H9 (cell line): ENCODE measurements at regions not wholly inside any gene's neighbourhood (a gene's known extent, or its start where the extent isn't known, plus 50 kb on each side); places are given as distances from the start of the nearest gene placed in this dataset.

ENCODE experiments used
- DNase-seq: peaks from one replicate; pipeline ENCODE4 v3.0.0-alpha.2; 2017
- H2AFZ ChIP-seq: one replicate; pipeline ENCODE4 v1.6.1; 2013; ENCODE audit warnings: mild to moderate bottlenecking, low read length, control low read depth, moderate library complexity
- H2AK5ac ChIP-seq: 2 replicates; pipeline ENCODE4 v1.6.1; 2013; ENCODE audit warnings: low read length, control low read depth, mixed read lengths; ENCODE audit not compliant: insufficient read length
- H2BK120ac ChIP-seq: one replicate; pipeline ENCODE4 v1.6.1; 2013; ENCODE audit warnings: low read depth, mild to moderate bottlenecking, low read length, control low read depth, inconsistent platforms; ENCODE audit not compliant: poor library complexity, severe bottlenecking
- H2BK12ac ChIP-seq: 2 replicates; pipeline ENCODE4 v1.6.1; 2013; ENCODE audit warnings: low read length, control low read depth, mixed read lengths, low read depth; ENCODE audit not compliant: insufficient read length
- H2BK15ac ChIP-seq: 2 replicates; pipeline ENCODE4 v1.6.1; 2013; ENCODE audit warnings: low read depth, low read length, control low read depth
- H2BK20ac ChIP-seq: one replicate; pipeline ENCODE4 v1.6.1; 2013; ENCODE audit warnings: low read depth, mild to moderate bottlenecking, low read length, control low read depth, inconsistent platforms; ENCODE audit not compliant: poor library complexity, severe bottlenecking
- H2BK5ac ChIP-seq: 2 replicates; pipeline ENCODE4 v1.6.1; 2013; ENCODE audit warnings: low read length, control low read depth, mixed read lengths; ENCODE audit not compliant: insufficient read length
- H3K14ac ChIP-seq: 2 replicates; pipeline ENCODE4 v1.6.1; 2013; ENCODE audit warnings: low read length, control low read depth; ENCODE audit not compliant: insufficient read depth
- H3K18ac ChIP-seq: 2 replicates; pipeline ENCODE4 v1.6.1; 2013; ENCODE audit warnings: low read depth, mild to moderate bottlenecking, mixed read lengths, low read length, control low read depth; ENCODE audit not compliant: insufficient read length
- H3K23ac ChIP-seq: 2 replicates; pipeline ENCODE4 v1.6.1; 2013; ENCODE audit warnings: low read length, control low read depth, mixed read lengths, low read depth; ENCODE audit not compliant: insufficient read length
- H3K23me2 ChIP-seq: 2 replicates; pipeline ENCODE4 v1.6.1; 2013; ENCODE audit warnings: low read depth, mild to moderate bottlenecking, mixed read lengths, low read length, control low read depth; ENCODE audit not compliant: insufficient read length, poor library complexity, severe bottlenecking
- H3K27ac ChIP-seq: 2 replicates; pipeline ENCODE4 v1.5.1; 2013; ENCODE audit warnings: low read length, control low read depth, mixed read lengths, low read depth; ENCODE audit not compliant: insufficient read length
- H3K27me3 ChIP-seq: 2 replicates; pipeline ENCODE4 v1.6.1; 2013; ENCODE audit warnings: low read length, control low read depth, inconsistent platforms; ENCODE audit not compliant: insufficient read depth
- H3K4ac ChIP-seq: 2 replicates; pipeline ENCODE4 v1.6.1; 2013; ENCODE audit warnings: low read depth, mild to moderate bottlenecking, control low read depth, inconsistent platforms, low read length, moderate library complexity
- H3K4me1 ChIP-seq: 2 replicates; pipeline ENCODE4 v1.6.1; 2013; ENCODE audit warnings: low read length, control low read depth, inconsistent platforms; ENCODE audit not compliant: insufficient read depth
- H3K4me2 ChIP-seq: 2 replicates; pipeline ENCODE4 v1.6.1; 2013; ENCODE audit warnings: low read length, control low read depth, mixed read lengths; ENCODE audit not compliant: insufficient read length, insufficient read depth
- H3K56ac ChIP-seq: 2 replicates; pipeline ENCODE4 v1.6.1; 2013; ENCODE audit warnings: low read depth, mild to moderate bottlenecking, mixed read lengths, low read length, control low read depth; ENCODE audit not compliant: insufficient read length
- H3K79me1 ChIP-seq: 2 replicates; pipeline ENCODE4 v1.6.1; 2013; ENCODE audit warnings: low read depth, mild to moderate bottlenecking, moderate library complexity, low read length, control low read depth, inconsistent platforms; ENCODE audit not compliant: insufficient read depth, poor library complexity, severe bottlenecking
- H3K79me2 ChIP-seq: 2 replicates; pipeline ENCODE4 v1.6.1; 2013; ENCODE audit warnings: low read length, control low read depth, inconsistent platforms; ENCODE audit not compliant: insufficient read depth
- H3K9ac ChIP-seq: 2 replicates; pipeline ENCODE4 v1.6.1; 2013; ENCODE audit warnings: low read length, control low read depth, mixed read lengths; ENCODE audit not compliant: insufficient read length; ENCODE audit errors: extremely low read depth
- H3K9me3 ChIP-seq: one replicate; pipeline ENCODE4 v1.6.1; 2013; ENCODE audit warnings: low read depth, low read length, inconsistent platforms; ENCODE audit not compliant: control insufficient read depth
- H3T11ph ChIP-seq: one replicate; pipeline ENCODE4 v1.6.1; 2013; ENCODE audit warnings: mild to moderate bottlenecking, low read length, control low read depth, inconsistent platforms
- H4K20me1 ChIP-seq: one replicate; pipeline ENCODE4 v1.6.1; 2013; ENCODE audit not compliant: control insufficient read depth, insufficient read length, insufficient read depth
- H4K5ac ChIP-seq: 2 replicates; pipeline ENCODE4 v1.6.1; 2013; ENCODE audit warnings: low read depth, mild to moderate bottlenecking, mixed read lengths, low read length, control low read depth; ENCODE audit not compliant: insufficient read length
- H4K8ac ChIP-seq: replicated peaks from 2 replicates; pipeline ENCODE4 v1.6.1; 2013; ENCODE audit warnings: low read length, control low read depth, mixed read lengths, low read depth; ENCODE audit not compliant: insufficient read length
- H4K91ac ChIP-seq: 2 replicates; pipeline ENCODE4 v1.6.1; 2013; ENCODE audit warnings: low read depth, mild to moderate bottlenecking, moderate library complexity, mixed read lengths, low read length, control low read depth; ENCODE audit not compliant: insufficient read length
- H3K27ac Mint-ChIP-seq, 3 experiments: 2 replicates in 2 of 3; 3 replicates in 1 of 3; pipeline ENCODE4 v1.8.0; 2020 to 2021; ENCODE audit warnings: mixed read lengths in 3 of 3, mild to moderate bottlenecking in 1 of 3, moderate library complexity in 1 of 3
- H3K27me3 Mint-ChIP-seq: 2 replicates; pipeline ENCODE4 v1.8.0; 2021; ENCODE audit warnings: low read depth, mild to moderate bottlenecking, moderate library complexity, mixed read lengths
- H3K36me3 Mint-ChIP-seq, 3 experiments: 2 replicates in 2 of 3; 3 replicates in 1 of 3; pipeline ENCODE4 v1.8.0; 2020 to 2021; ENCODE audit warnings: low read depth in 3 of 3, mixed read lengths in 3 of 3; ENCODE audit not compliant: insufficient read depth in 1 of 3
- H3K4me1 Mint-ChIP-seq, 2 experiments: 2 replicates each; pipeline ENCODE4 v1.8.0; 2020; ENCODE audit warnings: mixed read lengths in 2 of 2
- H3K4me3 Mint-ChIP-seq, 2 experiments: 2 replicates in 1 of 2; 3 replicates in 1 of 2; pipeline ENCODE4 v1.8.0; 2020 to 2021; ENCODE audit warnings: mild to moderate bottlenecking in 2 of 2, mixed read lengths in 2 of 2, moderate library complexity in 1 of 2
- H3K9me3 Mint-ChIP-seq, 2 experiments: 2 replicates in 1 of 2; 3 replicates in 1 of 2; pipeline ENCODE4 v1.8.0; 2020; ENCODE audit warnings: mild to moderate bottlenecking in 2 of 2, mixed read lengths in 2 of 2, moderate library complexity in 1 of 2
- CTCF ChIP-seq: fragments of 200-600 bp; sonication (generic); conservative IDR thresholded peaks from 3 replicates; pipeline ENCODE4 v1.8.0; 2021; ENCODE audit warnings: antibody characterized with exemption, mild to moderate bottlenecking
- WGBS: extraction: QIAGEN DNeasy Blood & Tissue Kit; methylation state at CpG from one replicate; pipeline ENCODE4 v1.1.7; 2013; ENCODE audit warnings: missing lambda C conversion rate, low lambda C conversion rate, mixed read lengths; ENCODE audit not compliant: insufficient read length; ENCODE audit errors: extremely low coverage; 5-methylcytosine and 5-hydroxymethylcytosine counted together

- peaks cover 20 to 27% of the 10 kb centered on the region in 2 experiments for H3K9me3 Mint-ChIP-seq
- H4K5ac ChIP-seq = no peak overlapping the region
- no peak overlapping the region for H3K9ac ChIP-seq
- no peak for TF ChIP-seq CTCF
- H2BK5ac ChIP-seq = no peak overlapping the region
- peaks cover 0 to 4% (median 0%) of the 10 kb centered on the region in 3 experiments; a peak in 4 of 7 replicates for H3K36me3 Mint-ChIP-seq
- no peak overlapping the region for H3K4ac ChIP-seq
- no peak overlapping the region for H2AK5ac ChIP-seq
- H3K79me1 ChIP-seq = no peaks in the 10 kb centered on the region
- H2BK12ac ChIP-seq = no peak overlapping the region
- H3K27me3 Mint-ChIP-seq = no peaks in the 10 kb centered on the region
- WGBS = no CpG with 5 or more reads among the region's 6 CpGs
- no peak for DNase-seq
- H4K8ac ChIP-seq = no peak overlapping the region
- no peak overlapping the region for H3K56ac ChIP-seq
- no peak overlapping the region for H3K14ac ChIP-seq
- no peak overlapping the region for H3K27ac Mint-ChIP-seq
- H3K23me2 ChIP-seq = no peaks in the 10 kb centered on the region
- no peaks in the 10 kb centered on the region for H3K4me1 ChIP-seq
- H4K91ac ChIP-seq = no peak overlapping the region
- no peak overlapping the region for H3K18ac ChIP-seq
- no peak overlapping the region for H2BK15ac ChIP-seq
- no peaks in the 10 kb centered on the region for H3K4me1 Mint-ChIP-seq
- no peaks in the 10 kb centered on the region for H3K9me3 ChIP-seq
- H3K4me2 ChIP-seq = no peak overlapping the region
- no peak overlapping the region for H3K4me3 Mint-ChIP-seq
- no peaks in the 10 kb centered on the region for H3K79me2 ChIP-seq
- no peaks in the 10 kb centered on the region for H3K27me3 ChIP-seq
- no peak overlapping the region for H3T11ph ChIP-seq
- H4K20me1 ChIP-seq = no peaks in the 10 kb centered on the region
- no peak overlapping the region for H2AFZ ChIP-seq
- no peak overlapping the region for H2BK20ac ChIP-seq
- H3K23ac ChIP-seq = no peak overlapping the region
- H3K27ac ChIP-seq = no peak overlapping the region
- H2BK120ac ChIP-seq = no peak overlapping the region
These were observed 519.1 kb upstream of the IGFBP3 start for GRCh38 chr7:46440186-46440585.
